ENCODE measurements at regions not wholly inside any gene's neighbourhood (a gene's known extent, or its start where the extent isn't known, plus 50 kb on each side); places are given as distances from the start of the nearest gene placed in this dataset.

- H3K4me3 ChIP-seq (ENCODE audit: low read depth, low read length) = no peak overlapping the region
- no peak for DNase-seq (ENCODE audit: low read depth)
- TF ChIP-seq CTCF (conservative IDR thresholded peaks at IDR 0.05; ENCODE audit: low read depth, low read length) = no peak
Observed at GRCh38 chr14:28356819-28357218, 409.8 kb upstream of the FOXG1 start.

DNA sequence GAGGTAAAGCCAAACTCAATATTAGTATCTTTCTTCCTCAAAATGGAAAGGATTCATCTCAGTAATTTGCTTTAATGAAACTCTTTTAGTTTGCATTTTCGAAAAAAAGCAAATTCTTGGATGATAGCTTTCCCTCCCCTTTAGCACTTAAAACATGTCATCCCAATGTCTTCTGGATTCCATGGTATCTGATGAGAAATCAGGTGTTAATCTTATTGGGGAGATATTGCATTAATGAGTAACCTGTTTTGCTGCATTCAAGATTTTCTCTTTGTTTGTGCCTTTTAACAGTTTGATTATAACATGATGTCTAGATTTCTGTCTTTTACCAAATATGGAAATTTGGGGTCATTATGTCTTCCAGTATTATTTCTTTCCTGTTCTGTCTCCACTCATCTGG is 405.1 kb upstream of the FOXG1 start:
- DNase-seq (ENCODE audit: low read depth) = no peak
- H3K4me3 ChIP-seq (ENCODE audit: low read depth, low read length) = no peak overlapping the region
- TF ChIP-seq CTCF (conservative IDR thresholded peaks at IDR 0.05; ENCODE audit: low read depth, low read length) = no peak

DNA sequence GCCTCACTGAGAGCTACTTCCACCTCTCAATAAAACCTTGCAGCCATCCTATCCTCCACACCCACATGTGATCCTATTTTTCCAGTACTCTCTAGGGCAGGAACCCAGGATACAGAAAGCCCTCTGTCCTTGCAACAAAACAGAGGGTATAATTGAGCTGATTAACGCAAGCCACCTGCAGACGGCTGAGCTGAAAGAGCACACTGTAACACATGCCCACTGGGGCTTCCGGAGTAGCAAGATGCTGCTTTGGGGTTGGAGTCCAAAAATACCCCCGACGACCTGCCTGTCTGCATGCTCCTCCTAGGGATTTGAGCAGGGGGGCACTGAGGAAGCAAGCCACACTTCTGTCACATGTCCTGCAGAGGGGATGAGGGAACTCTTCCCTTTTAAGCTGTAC is 401.1 kb upstream of the FOXG1 start:
- no peak for DNase-seq (ENCODE audit: low read depth)
- H3K4me3 ChIP-seq (ENCODE audit: low read depth, low read length) = no peak overlapping the region
- no peak for TF ChIP-seq CTCF (conservative IDR thresholded peaks at IDR 0.05; ENCODE audit: low read depth, low read length)

DNA sequence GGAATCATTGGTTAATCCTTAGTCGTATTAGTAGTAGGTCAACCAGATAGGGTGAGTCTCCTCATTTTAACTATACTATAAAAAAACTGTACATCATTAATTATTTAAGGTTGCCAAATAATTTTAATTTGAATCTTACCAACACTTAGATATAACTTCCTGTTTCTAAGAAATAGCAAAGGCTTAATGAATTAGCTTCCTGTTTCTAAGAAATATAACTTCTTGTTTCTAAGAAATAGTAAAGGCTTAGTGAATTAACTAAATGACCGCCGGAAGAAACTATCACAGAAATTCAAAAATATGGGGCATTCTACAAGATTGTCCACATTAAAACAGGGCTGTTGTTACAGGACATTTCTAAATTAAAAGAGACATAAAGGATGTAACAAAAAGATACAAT is 392.9 kb upstream of the FOXG1 start:
- TF ChIP-seq CTCF (conservative IDR thresholded peaks at IDR 0.05; ENCODE audit: low read depth, low read length) = no peak
- no peak overlapping the region for H3K4me3 ChIP-seq (ENCODE audit: low read depth, low read length)
- no peak for DNase-seq (ENCODE audit: low read depth)

GRCh38 chr14:28375295-28375694 is 391.3 kb upstream of the FOXG1 start:
- TF ChIP-seq CTCF (conservative IDR thresholded peaks at IDR 0.05; ENCODE audit: low read depth, low read length) = peak; percentile 31
- H3K4me3 ChIP-seq (ENCODE audit: low read depth, low read length) = no peak overlapping the region
- no peak for DNase-seq (ENCODE audit: low read depth)

DNA sequence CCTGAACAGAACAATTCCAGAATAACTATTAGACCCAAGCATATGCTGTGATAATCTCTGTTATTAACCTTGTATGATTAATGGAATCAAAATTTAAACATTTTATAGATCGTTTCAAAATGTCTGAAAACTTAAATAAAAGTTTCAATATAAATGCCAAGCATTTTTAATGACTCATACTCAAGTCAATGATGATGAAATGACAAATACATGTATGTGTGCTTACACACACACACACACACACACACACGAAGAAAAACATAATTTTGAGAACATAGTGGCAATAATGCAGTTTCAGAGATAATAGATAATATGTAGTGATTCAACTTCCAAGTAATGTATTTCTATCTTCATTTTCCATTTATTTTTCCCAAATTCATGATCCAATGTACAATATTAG is 384.9 kb upstream of the FOXG1 start:
- no peak for TF ChIP-seq CTCF (conservative IDR thresholded peaks at IDR 0.05; ENCODE audit: low read depth, low read length)
- H3K4me3 ChIP-seq (ENCODE audit: low read depth, low read length) = no peak overlapping the region
- no peak for DNase-seq (ENCODE audit: low read depth)

- H3K4me3 ChIP-seq (ENCODE audit: low read depth, low read length) = no peak overlapping the region
- TF ChIP-seq CTCF (conservative IDR thresholded peaks at IDR 0.05; ENCODE audit: low read depth, low read length) = no peak
Observed at GRCh38 chr14:28382444-28383190, 384.0 kb upstream of the FOXG1 start.

More at GRCh38 chr14:28382444-28383190, 384.0 kb upstream of the FOXG1 start:
- DNase-seq (ENCODE audit: low read depth) = peak; percentile 1
